ENCODE measurements at regions not wholly inside any gene's neighbourhood (a gene's known extent, or its start where the extent isn't known, plus 50 kb on each side); places are given as distances from the start of the nearest gene placed in this dataset.

- no peak for DNase-seq (ENCODE audit: low read depth in 2 of 2)
These were observed 50.3 kb upstream of the EPB41L1 start for GRCh38 chr20:36104244-36104643.

All from dermis microvascular lymphatic vessel endothelial cell (primary cell).